H1 (cell line): ENCODE measurements at regions not wholly inside any gene's neighbourhood (a gene's known extent, or its start where the extent isn't known, plus 50 kb on each side); places are given as distances from the start of the nearest gene placed in this dataset.

Experiments used
- CTCF ChIA-PET: fragments of 300-600 bp; sonication (Branson Sonifier 250); formaldehyde crosslinking; loops from one replicate; lab custom pipeline; 2021; ENCODE audit not compliant: partially characterized antibody; lab: Charles Lee
- POLR2A ChIA-PET: fragments of 300-600 bp; sonication (Branson Sonifier 250); formaldehyde crosslinking; loops from one replicate; lab custom pipeline; 2021; ENCODE audit warnings: inconsistent platforms; ENCODE audit not compliant: partially characterized antibody; lab: Charles Lee
- DNase-seq, 2 experiments: peaks; one replicate each; pipeline versions ENCODE4 v3.0.0 to v3.0.0-alpha.2; 2010 to 2022; ENCODE audit warnings: low spot score in 2 of 2, low read depth in 1 of 2, mixed read lengths in 1 of 2
- FAIRE-seq: peaks from 2 replicates; lab custom pipeline; 2011; peaks lifted over from hg19 to GRCh38; lab: Jason Lieb, UNC
- H2AFZ ChIP-seq: 2 replicates; pipeline ENCODE4 v1.8.1; 2012; ENCODE audit warnings: low read length, inconsistent platforms
- H2AK5ac ChIP-seq: 2 replicates; pipeline ENCODE4 v1.6.1; 2013; ENCODE audit warnings: low read depth, low read length
- H2BK120ac ChIP-seq: replicated peaks from 2 replicates; pipeline ENCODE3; 2013; ENCODE audit warnings: low read depth, low read length, inconsistent platforms
- H2BK12ac ChIP-seq: 2 replicates; pipeline ENCODE4 v1.6.1; 2013; ENCODE audit warnings: low read depth, low read length
- H2BK15ac ChIP-seq: 2 replicates; pipeline ENCODE4 v1.6.1; 2013; ENCODE audit warnings: low read length
- H2BK20ac ChIP-seq: 2 replicates; pipeline ENCODE4 v1.6.1; 2013; ENCODE audit warnings: low read length
- H2BK5ac ChIP-seq: 2 replicates; pipeline ENCODE4 v1.6.1; 2013; ENCODE audit warnings: low read depth, low read length
- H3K14ac ChIP-seq: 2 replicates; pipeline ENCODE4 v1.6.1; 2013; ENCODE audit warnings: inconsistent platforms; ENCODE audit not compliant: insufficient read length
- H3K18ac ChIP-seq: 2 replicates; pipeline ENCODE4 v1.6.1; 2013; ENCODE audit warnings: low read length; ENCODE audit errors: extremely low read depth
- H3K23ac ChIP-seq: 2 replicates; pipeline ENCODE4 v1.6.1; 2013; ENCODE audit warnings: inconsistent platforms; ENCODE audit not compliant: insufficient read length
- H3K23me2 ChIP-seq: 2 replicates; pipeline ENCODE4 v1.6.1; 2013; ENCODE audit warnings: low read depth, low read length
- H3K27ac ChIP-seq: 2 replicates; pipeline ENCODE4 v1.6.1; 2011; ENCODE audit warnings: low read depth, low read length, inconsistent platforms
- H3K27me3 ChIP-seq, 4 experiments: replicated peaks in 1 of 4; 1 replicate in 1 of 4; 2 replicates in 3 of 4; pipeline versions ENCODE4 v1.6.1 to v1.8.1; 2011 to 2013; ENCODE audit warnings: low read length in 3 of 4, mild to moderate bottlenecking in 3 of 4, inconsistent platforms in 2 of 4, mixed read lengths in 2 of 4, moderate library complexity in 1 of 4; ENCODE audit not compliant: control insufficient read depth in 3 of 4, insufficient read depth in 3 of 4; ENCODE audit errors: extremely low read depth in 1 of 4
- H3K36me3 ChIP-seq, 4 experiments: 2 replicates each; pipeline versions ENCODE4 v1.6.1 to v1.8.1; 2011 to 2013; ENCODE audit warnings: mild to moderate bottlenecking in 4 of 4, low read length in 3 of 4, moderate library complexity in 2 of 4, control low read depth in 1 of 4, inconsistent platforms in 1 of 4; ENCODE audit not compliant: insufficient read depth in 4 of 4, control insufficient read depth in 2 of 4
- H3K4ac ChIP-seq: replicated peaks from 2 replicates; pipeline ENCODE3; 2013; ENCODE audit warnings: low read length, low read depth, mixed read lengths, inconsistent platforms; ENCODE audit not compliant: insufficient read length
- H3K4me1 ChIP-seq, 4 experiments: replicated peaks in 1 of 4; 1 replicate in 1 of 4; 2 replicates in 3 of 4; pipeline versions ENCODE4 v1.6.1 to v1.8.1; 2011 to 2013; ENCODE audit warnings: low read length in 3 of 4, inconsistent platforms in 2 of 4, mixed read lengths in 1 of 4; ENCODE audit not compliant: insufficient read depth in 4 of 4, control insufficient read depth in 3 of 4
- H3K4me2 ChIP-seq, 2 experiments: 2 replicates each; pipeline versions ENCODE4 v1.6.1 to v1.8.1; 2011 to 2013; ENCODE audit warnings: low read depth in 2 of 2, low read length in 2 of 2, control low read depth in 1 of 2, inconsistent platforms in 1 of 2, mild to moderate bottlenecking in 1 of 2; ENCODE audit not compliant: insufficient read depth in 1 of 2
- H3K4me3 ChIP-seq, 4 experiments: fragments of 200-600, 300-600 bp in 1 of 4; sonication (generic), shearing (Covaris generic), sonication (Bioruptor Twin) in 1 of 4; 2 replicates each; pipeline versions ENCODE4 v1.5.1 to v1.8.1; 2011 to 2016; ENCODE audit warnings: low read length in 4 of 4, low read depth in 3 of 4, control low read depth in 2 of 4, inconsistent platforms in 2 of 4, mild to moderate bottlenecking in 2 of 4, mixed read lengths in 1 of 4, moderate library complexity in 1 of 4; ENCODE audit not compliant: insufficient read depth in 2 of 4; ENCODE audit errors: extremely low read depth in 1 of 4
- H3K56ac ChIP-seq: replicated peaks from 2 replicates; pipeline ENCODE3; 2013; ENCODE audit warnings: low read depth, mild to moderate bottlenecking, mixed read lengths, low read length, inconsistent platforms; ENCODE audit not compliant: insufficient read length
- H3K79me1 ChIP-seq: 2 replicates; pipeline ENCODE4 v1.6.1; 2013; ENCODE audit warnings: low read depth, low read length, control low read depth
- H3K79me2 ChIP-seq, 2 experiments: 2 replicates each; pipeline versions ENCODE4 v1.6.1 to v1.8.1; 2012 to 2013; ENCODE audit warnings: low read length in 2 of 2, mild to moderate bottlenecking in 2 of 2, inconsistent platforms in 1 of 2; ENCODE audit not compliant: insufficient read depth in 2 of 2, control insufficient read depth in 1 of 2
- H3K9ac ChIP-seq, 4 experiments: replicated peaks in 1 of 4; 1 replicate in 1 of 4; 2 replicates in 3 of 4; pipeline versions ENCODE4 v1.6.1 to v1.8.1; 2011 to 2013; ENCODE audit warnings: low read depth in 3 of 4, low read length in 3 of 4, control low read depth in 2 of 4, mild to moderate bottlenecking in 2 of 4, moderate library complexity in 2 of 4, inconsistent platforms in 1 of 4; ENCODE audit errors: extremely low read depth in 1 of 4
- H3K9me3 ChIP-seq, 2 experiments: 2 replicates each; pipeline versions ENCODE4 v1.6.1 to v1.8.1; 2012 to 2013; ENCODE audit warnings: mild to moderate bottlenecking in 2 of 2, moderate library complexity in 2 of 2, control low read depth in 1 of 2, inconsistent platforms in 1 of 2, low read depth in 1 of 2, low read length in 1 of 2, mixed read lengths in 1 of 2; ENCODE audit not compliant: insufficient read depth in 2 of 2
- H4K20me1 ChIP-seq, 2 experiments: replicated peaks in 1 of 2; 2 replicates each; pipeline versions ENCODE3 to v1.8.1; 2011 to 2013; ENCODE audit warnings: inconsistent platforms in 2 of 2, low read length in 2 of 2, mild to moderate bottlenecking in 1 of 2; ENCODE audit not compliant: insufficient read depth in 2 of 2, control insufficient read depth in 1 of 2
- H4K5ac ChIP-seq: 2 replicates; pipeline ENCODE4 v1.6.1; 2013; ENCODE audit warnings: low read length, low read depth, mixed read lengths, inconsistent platforms; ENCODE audit not compliant: insufficient read length
- H4K8ac ChIP-seq: 2 replicates; pipeline ENCODE4 v1.8.0; 2013; ENCODE audit warnings: mild to moderate bottlenecking, moderate library complexity, low read length, inconsistent platforms; ENCODE audit not compliant: insufficient read depth; ENCODE audit errors: extremely low read depth
- H4K91ac ChIP-seq: replicated peaks from 2 replicates; pipeline ENCODE3; 2013; ENCODE audit warnings: low read length, mixed read lengths, inconsistent platforms; ENCODE audit not compliant: insufficient read length
- CBX5 ChIP-seq: fragments of 300-800, 300-1000 bp; sonication (generic); IDR thresholded peaks from 2 replicates; pipeline ENCODE4 v1.7.1; 2016; ENCODE audit warnings: antibody characterized with exemption, low read length, low read depth
- CHD1 ChIP-seq: IDR thresholded peaks from 2 replicates; pipeline ENCODE4 v1.6.1; 2012; ENCODE audit warnings: low read depth, low read length, improper control_type of control experiment
- EGR1 ChIP-seq: IDR thresholded peaks from 2 replicates; pipeline ENCODE4 v1.6.1; 2011; ENCODE audit warnings: low read depth, low read length, borderline replicate concordance
- KDM4A ChIP-seq: IDR thresholded peaks from one replicate; pipeline ENCODE4 v1.7.1; 2012; ENCODE audit warnings: low read depth, mild to moderate bottlenecking, moderate library complexity, low read length, inconsistent platforms; ENCODE audit not compliant: severe bottlenecking
- SIRT6 ChIP-seq: IDR thresholded peaks from one replicate; pipeline ENCODE4 v1.7.1; 2012; ENCODE audit warnings: low read length, inconsistent platforms
- TF ChIP-seq, protein P1 (sequence below): IDR thresholded peaks from 2 replicates; pipeline ENCODE4 v1.6.1; 2011; ENCODE audit warnings: low read length, improper control_type of control experiment
- TF ChIP-seq, protein P2 (sequence below): IDR thresholded peaks from 2 replicates; pipeline ENCODE4 v1.6.1; 2011; ENCODE audit warnings: low read depth, mild to moderate bottlenecking, low read length; ENCODE audit not compliant: insufficient read depth

DNA sequence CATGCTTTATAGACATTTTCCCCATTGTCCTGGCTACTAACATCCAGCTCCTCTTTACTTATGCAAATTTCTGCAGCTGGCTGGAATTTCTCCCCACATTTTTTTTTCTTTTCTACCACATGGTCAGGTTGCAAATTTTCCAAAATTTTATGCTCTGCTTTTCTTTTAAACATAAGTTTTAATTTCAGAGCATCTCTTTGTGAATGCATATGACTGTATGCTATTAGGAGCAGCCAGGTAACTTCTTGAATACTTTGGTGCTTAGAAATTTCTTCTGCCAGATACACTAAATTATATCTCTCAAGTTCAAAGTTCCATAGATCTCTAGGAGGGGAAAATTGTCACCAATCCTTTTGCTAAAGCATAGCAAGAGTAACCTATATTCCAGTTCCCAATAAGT lies 365.9 kb downstream of the LRFN5 start:
- Histone ChIP-seq H2AFZ (no peak overlapping the region), H2AK5ac (no peak overlapping the region), H3K23ac (no peak overlapping the region), H4K20me1 (no peaks in the 10 kb centered on the region), H3K9ac (no peak overlapping the region), H3K27ac (no peak overlapping the region), H4K91ac (no peak overlapping the region), H3K4me2 (no peak overlapping the region), H3K4ac (no peak overlapping the region), H2BK20ac (no peak overlapping the region), H2BK120ac (no peak overlapping the region), H3K4me3 (no peak overlapping the region), H3K9me3 (0 out of 4 replicates have a peak, but pooled peaks cover 3 to 8% of the 10 kb centered on the region in 2 experiments), H3K79me2 (no peaks in the 10 kb centered on the region), H3K27me3 (no peaks in the 10 kb centered on the region), H3K23me2 (no peaks in the 10 kb centered on the region), H4K5ac (no peak overlapping the region), H4K8ac (no peak overlapping the region), H3K4me1 (no peaks in the 10 kb centered on the region; a peak in 1 of 7 replicates), H2BK5ac (no peak overlapping the region), H2BK15ac (no peak overlapping the region), H3K79me1 (no peaks in the 10 kb centered on the region), H3K36me3 (no peaks in the 10 kb centered on the region), H3K18ac (no peak overlapping the region), H2BK12ac (no peak overlapping the region), H3K56ac (no peak overlapping the region), H3K14ac (no peak overlapping the region)
- TF ChIP-seq KDM4A = no peak
- TF ChIP-seq, protein P1, sequence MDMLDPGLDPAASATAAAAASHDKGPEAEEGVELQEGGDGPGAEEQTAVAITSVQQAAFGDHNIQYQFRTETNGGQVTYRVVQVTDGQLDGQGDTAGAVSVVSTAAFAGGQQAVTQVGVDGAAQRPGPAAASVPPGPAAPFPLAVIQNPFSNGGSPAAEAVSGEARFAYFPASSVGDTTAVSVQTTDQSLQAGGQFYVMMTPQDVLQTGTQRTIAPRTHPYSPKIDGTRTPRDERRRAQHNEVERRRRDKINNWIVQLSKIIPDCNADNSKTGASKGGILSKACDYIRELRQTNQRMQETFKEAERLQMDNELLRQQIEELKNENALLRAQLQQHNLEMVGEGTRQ = no peak
- no peak for TF ChIP-seq SIRT6
- TF ChIP-seq, protein P2, sequence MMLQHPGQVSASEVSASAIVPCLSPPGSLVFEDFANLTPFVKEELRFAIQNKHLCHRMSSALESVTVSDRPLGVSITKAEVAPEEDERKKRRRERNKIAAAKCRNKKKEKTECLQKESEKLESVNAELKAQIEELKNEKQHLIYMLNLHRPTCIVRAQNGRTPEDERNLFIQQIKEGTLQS = no peak
- no peak for TF ChIP-seq EGR1
- TF ChIP-seq CBX5 = no peak
- no peak for TF ChIP-seq CHD1
- FAIRE-seq (no peak), DNase-seq (no peak)
- CTCF ChIA-PET = no interaction called here
- POLR2A ChIA-PET = no interaction called here
